OCI-LY7 (cell line): ENCODE measurements at regions not wholly inside any gene's neighbourhood (a gene's known extent, or its start where the extent isn't known, plus 50 kb on each side); places are given as distances from the start of the nearest gene placed in this dataset.

Experiments used
- CTCF ChIP-seq: fragments of 200-600 bp; sonication (generic); conservative IDR thresholded peaks from 2 replicates; pipeline ENCODE4 v1.5.1; 2014; ENCODE audit warnings: mild to moderate bottlenecking, antibody characterized with exemption, low read length, moderate library complexity, mixed read lengths
- EZH2phosphoT487 ChIP-seq: fragments of 200-600 bp; sonication (generic); IDR thresholded peaks from 2 replicates; pipeline ENCODE4 v1.6.1; 2018; ENCODE audit warnings: low read depth, borderline replicate concordance, mild to moderate bottlenecking, mixed run types, antibody characterized with exemption, low read length, moderate library complexity, mixed read lengths

- TF ChIP-seq CTCF, result no peak
- TF ChIP-seq EZH2phosphoT487, result no peak
Measured at GRCh38 chr3:117017135-117017894, 307.7 kb downstream of the TUSC7 start.
